Ishikawa (cell line): ENCODE measurements at regions not wholly inside any gene's neighbourhood (a gene's known extent, or its start where the extent isn't known, plus 50 kb on each side); places are given as distances from the start of the nearest gene placed in this dataset.

Source experiments
- CEBPB ChIP-seq: IDR thresholded peaks from 2 replicates; pipeline ENCODE4 v1.6.1; 2012
- CREB1 ChIP-seq: IDR thresholded peaks from 2 replicates; pipeline ENCODE4 v1.6.1; 2012; ENCODE audit warnings: low read depth
- EGR1 ChIP-seq: IDR thresholded peaks from 2 replicates; pipeline ENCODE4 v1.6.1; 2012
- EP300 ChIP-seq: IDR thresholded peaks from 2 replicates; pipeline ENCODE4 v1.6.1; 2012; ENCODE audit warnings: borderline replicate concordance
- FOXM1 ChIP-seq: IDR thresholded peaks from 2 replicates; pipeline ENCODE4 v1.6.1; 2012; ENCODE audit warnings: low read depth, borderline replicate concordance
- NFIC ChIP-seq: IDR thresholded peaks from 2 replicates; pipeline ENCODE4 v1.6.1; 2012
- RAD21 ChIP-seq: IDR thresholded peaks from 2 replicates; pipeline ENCODE4 v1.6.1; 2012; ENCODE audit warnings: low read depth
- TAF1 ChIP-seq: IDR thresholded peaks from 2 replicates; pipeline ENCODE4 v1.6.1; 2012; ENCODE audit warnings: low read depth, mild to moderate bottlenecking
- TCF12 ChIP-seq: IDR thresholded peaks from 2 replicates; pipeline ENCODE4 v1.6.1; 2012; ENCODE audit warnings: low read depth
- TEAD4 ChIP-seq: IDR thresholded peaks from 2 replicates; pipeline ENCODE4 v1.6.1; 2012
- YY1 ChIP-seq: IDR thresholded peaks from 2 replicates; pipeline ENCODE4 v1.6.1; 2012; ENCODE audit warnings: low read depth
- ZBTB7A ChIP-seq: IDR thresholded peaks from 2 replicates; pipeline ENCODE4 v1.6.1; 2012; ENCODE audit warnings: low read depth
- TF ChIP-seq, protein P1 (sequence below): IDR thresholded peaks from 2 replicates; pipeline ENCODE4 v1.6.1; 2012
- TF ChIP-seq, protein P2 (sequence below): IDR thresholded peaks from 2 replicates; pipeline ENCODE4 v1.6.1; 2012; ENCODE audit warnings: low read depth, mild to moderate bottlenecking
- TF ChIP-seq, protein P3 (sequence below): IDR thresholded peaks from 2 replicates; pipeline ENCODE4 v1.6.1; 2012

DNA sequence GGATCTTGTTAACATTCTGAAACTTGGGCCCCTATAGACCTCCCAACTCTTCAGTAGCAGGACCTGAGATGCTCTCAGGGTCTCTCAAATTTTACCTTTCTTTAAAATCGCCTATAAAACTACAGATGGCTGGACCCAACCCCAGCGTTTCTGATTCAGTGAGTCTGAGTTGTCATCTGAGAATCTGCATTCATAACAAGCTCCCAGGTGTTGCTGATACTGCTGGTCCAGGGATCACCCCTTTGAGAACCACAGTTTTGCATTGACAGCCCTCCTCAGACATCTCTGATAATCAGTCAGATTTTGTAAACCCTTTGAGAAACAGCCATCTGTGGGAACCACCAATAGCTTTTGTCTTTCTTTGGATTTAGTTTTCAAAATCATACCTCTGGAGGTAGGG is 315.8 kb downstream of the CYRIA start:
- TF ChIP-seq TAF1 (no peak), FOXM1 (no peak), RAD21 (no peak), CREB1 (no peak), EGR1 (no peak), TEAD4 (no peak)
- TF ChIP-seq, protein P1, sequence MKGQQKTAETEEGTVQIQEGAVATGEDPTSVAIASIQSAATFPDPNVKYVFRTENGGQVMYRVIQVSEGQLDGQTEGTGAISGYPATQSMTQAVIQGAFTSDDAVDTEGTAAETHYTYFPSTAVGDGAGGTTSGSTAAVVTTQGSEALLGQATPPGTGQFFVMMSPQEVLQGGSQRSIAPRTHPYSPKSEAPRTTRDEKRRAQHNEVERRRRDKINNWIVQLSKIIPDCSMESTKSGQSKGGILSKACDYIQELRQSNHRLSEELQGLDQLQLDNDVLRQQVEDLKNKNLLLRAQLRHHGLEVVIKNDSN = no peak
- TF ChIP-seq, protein P2, sequence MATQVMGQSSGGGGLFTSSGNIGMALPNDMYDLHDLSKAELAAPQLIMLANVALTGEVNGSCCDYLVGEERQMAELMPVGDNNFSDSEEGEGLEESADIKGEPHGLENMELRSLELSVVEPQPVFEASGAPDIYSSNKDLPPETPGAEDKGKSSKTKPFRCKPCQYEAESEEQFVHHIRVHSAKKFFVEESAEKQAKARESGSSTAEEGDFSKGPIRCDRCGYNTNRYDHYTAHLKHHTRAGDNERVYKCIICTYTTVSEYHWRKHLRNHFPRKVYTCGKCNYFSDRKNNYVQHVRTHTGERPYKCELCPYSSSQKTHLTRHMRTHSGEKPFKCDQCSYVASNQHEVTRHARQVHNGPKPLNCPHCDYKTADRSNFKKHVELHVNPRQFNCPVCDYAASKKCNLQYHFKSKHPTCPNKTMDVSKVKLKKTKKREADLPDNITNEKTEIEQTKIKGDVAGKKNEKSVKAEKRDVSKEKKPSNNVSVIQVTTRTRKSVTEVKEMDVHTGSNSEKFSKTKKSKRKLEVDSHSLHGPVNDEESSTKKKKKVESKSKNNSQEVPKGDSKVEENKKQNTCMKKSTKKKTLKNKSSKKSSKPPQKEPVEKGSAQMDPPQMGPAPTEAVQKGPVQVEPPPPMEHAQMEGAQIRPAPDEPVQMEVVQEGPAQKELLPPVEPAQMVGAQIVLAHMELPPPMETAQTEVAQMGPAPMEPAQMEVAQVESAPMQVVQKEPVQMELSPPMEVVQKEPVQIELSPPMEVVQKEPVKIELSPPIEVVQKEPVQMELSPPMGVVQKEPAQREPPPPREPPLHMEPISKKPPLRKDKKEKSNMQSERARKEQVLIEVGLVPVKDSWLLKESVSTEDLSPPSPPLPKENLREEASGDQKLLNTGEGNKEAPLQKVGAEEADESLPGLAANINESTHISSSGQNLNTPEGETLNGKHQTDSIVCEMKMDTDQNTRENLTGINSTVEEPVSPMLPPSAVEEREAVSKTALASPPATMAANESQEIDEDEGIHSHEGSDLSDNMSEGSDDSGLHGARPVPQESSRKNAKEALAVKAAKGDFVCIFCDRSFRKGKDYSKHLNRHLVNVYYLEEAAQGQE = no peak

DNA sequence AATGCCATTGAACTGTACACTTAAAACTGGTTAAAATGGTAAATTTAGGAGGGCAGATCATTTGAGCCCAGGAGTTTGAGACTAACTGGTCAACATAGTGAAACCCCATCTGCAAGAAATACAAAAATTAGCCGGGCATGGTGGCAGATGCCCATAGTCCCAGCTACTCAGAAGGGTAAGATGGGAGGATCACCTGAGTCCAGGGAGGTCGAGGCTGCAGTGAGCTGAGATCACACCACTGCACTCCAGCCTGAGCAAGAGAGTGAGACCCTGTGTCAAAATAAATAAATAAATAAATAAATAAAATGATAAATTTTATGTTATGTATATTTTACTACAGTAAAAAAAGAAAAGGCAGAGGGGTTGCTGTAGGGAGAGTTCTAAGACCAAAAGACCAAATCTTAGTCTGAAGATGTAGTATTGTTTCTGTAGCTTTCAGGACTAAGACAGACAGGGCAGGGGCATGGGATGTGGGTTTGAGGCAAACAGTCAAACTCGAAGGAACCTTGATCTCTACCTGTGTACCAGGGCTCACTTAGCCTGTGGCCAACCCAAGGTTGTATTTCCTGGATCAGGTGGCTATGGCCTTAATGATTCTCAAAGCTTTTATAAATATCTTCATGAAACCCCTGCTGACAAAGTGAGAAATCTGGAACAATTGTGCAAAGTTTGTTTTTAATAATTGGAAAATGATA is 316.7 kb downstream of the CYRIA start:
- TF ChIP-seq NFIC (no peak), YY1 (no peak), TEAD4 (no peak), TCF12 (no peak), CEBPB (no peak), EP300 (no peak), RAD21 (no peak), CREB1 (no peak), ZBTB7A (no peak), FOXM1 (no peak), EGR1 (no peak), TAF1 (no peak)
- TF ChIP-seq, protein P1 = no peak
- TF ChIP-seq, protein P3, sequence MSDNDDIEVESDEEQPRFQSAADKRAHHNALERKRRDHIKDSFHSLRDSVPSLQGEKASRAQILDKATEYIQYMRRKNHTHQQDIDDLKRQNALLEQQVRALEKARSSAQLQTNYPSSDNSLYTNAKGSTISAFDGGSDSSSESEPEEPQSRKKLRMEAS = no peak
- TF ChIP-seq, protein P2 = no peak

DNA sequence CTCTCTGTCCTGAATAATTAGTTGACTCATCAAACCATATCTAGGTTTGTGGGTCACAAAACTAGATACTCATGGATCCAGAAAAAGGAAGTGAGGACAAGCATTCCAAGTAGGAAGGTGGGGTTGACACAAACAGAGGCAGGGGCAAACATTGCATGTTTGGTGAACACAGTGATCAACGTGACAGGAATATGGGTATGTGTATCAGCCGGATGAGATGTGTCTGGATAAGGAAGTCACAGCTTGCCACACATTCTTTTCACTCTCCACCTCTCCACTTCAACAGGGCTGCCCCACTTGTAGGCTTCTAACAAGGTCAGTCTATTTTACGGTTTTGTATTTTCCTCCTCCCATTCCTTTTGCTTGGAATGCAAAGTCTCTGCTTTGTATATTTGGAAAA is 319.0 kb downstream of the CYRIA start:
- no peak for TF ChIP-seq NFIC
- no peak for TF ChIP-seq CEBPB
- TF ChIP-seq TEAD4 = no peak
- no peak for TF ChIP-seq YY1
- TF ChIP-seq RAD21 = no peak
- TF ChIP-seq, protein P3 = no peak
- no peak for TF ChIP-seq ZBTB7A
- TF ChIP-seq, protein P1 = no peak
- TF ChIP-seq FOXM1 = no peak
- TF ChIP-seq TAF1 = no peak
- no peak for TF ChIP-seq CREB1

DNA sequence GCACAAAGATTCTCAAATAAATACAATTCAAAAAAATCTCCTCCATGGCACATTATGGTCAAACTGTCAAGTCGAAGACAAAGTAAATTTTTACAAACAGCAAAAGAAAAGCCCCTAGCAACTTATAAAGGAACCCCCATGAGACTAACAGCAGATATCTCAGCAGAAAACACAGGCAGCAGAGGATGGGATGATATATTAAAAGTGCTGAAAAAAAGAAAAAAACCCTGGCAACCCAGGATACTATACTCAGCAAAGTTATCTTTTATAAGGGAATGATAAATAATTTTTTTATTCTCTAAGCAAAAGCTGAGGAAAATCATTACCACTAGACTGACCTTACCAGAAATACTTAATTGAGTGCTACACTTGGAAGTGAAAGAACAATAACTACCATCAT is 326.4 kb downstream of the CYRIA start:
- TF ChIP-seq YY1 = no peak
- no peak for TF ChIP-seq TCF12
- no peak for TF ChIP-seq CEBPB
- no peak for TF ChIP-seq TEAD4
- TF ChIP-seq, protein P2 = no peak
- TF ChIP-seq ZBTB7A = no peak
